HCT116 (cell line): ENCODE measurements at regions not wholly inside any gene's neighbourhood (a gene's known extent, or its start where the extent isn't known, plus 50 kb on each side); places are given as distances from the start of the nearest gene placed in this dataset.

Experiments used
- ATAC-seq: fragments of 200-7000 bp; cut with Tn5 transposase; 2 replicates; pipeline ENCODE4 v1.9.1; 2020; ENCODE audit warnings: mild to moderate bottlenecking, moderate library complexity
- BruUV-seq: library from RNA; stranded (reverse); fragments of 400-500 nt; replicated peaks from 2 replicates; lab custom pipeline; 2021; lab: Mats Ljungman, UMichigan
- CTCF ChIA-PET: fragments of 300-600 bp; sonication (Branson Sonifier 250); formaldehyde crosslinking; loops from one replicate; lab custom pipeline; 2021; ENCODE audit warnings: antibody characterized with exemption; lab: Charles Lee
- POLR2A ChIA-PET: fragments of 300-600, 350-600 bp; sonication (Branson Sonifier 250); formaldehyde crosslinking; loops from one replicate; lab custom pipeline; 2021; ENCODE audit warnings: antibody characterized with exemption; lab: Charles Lee
- RAD21 ChIA-PET, 2 experiments: fragments of 300-600 bp; sonication (Branson Sonifier 250); formaldehyde crosslinking; loops; one replicate each; lab custom pipeline; 2023; ENCODE audit warnings: low total read pairs in 2 of 2; ENCODE audit not compliant: uncharacterized antibody in 2 of 2, unreplicated experiment in 2 of 2, low non-redundant PET in 1 of 2; lab: Charles Lee
- DNase-seq: peaks from one replicate; pipeline ENCODE4 v3.0.0-alpha.2; 2010; ENCODE audit warnings: low read depth, low spot score
- H2AFZ ChIP-seq: fragments of 200-600 bp; shearing (Covaris generic), sonication (generic); 2 replicates; pipeline ENCODE4 v1.6.1; 2017; ENCODE audit warnings: low read depth, mixed run types, mixed read lengths, antibody characterized with exemption, low read length; ENCODE audit not compliant: poor library complexity, severe bottlenecking
- H3K27ac ChIP-seq: 2 replicates; pipeline ENCODE4 v1.5.1; 2012; ENCODE audit warnings: low read depth, low read length
- H3K27me3 ChIP-seq: fragments of 200-600 bp; sonication (generic); 2 replicates; pipeline ENCODE4 v1.6.1; 2016; ENCODE audit warnings: mixed run types, low read length, mixed read lengths; ENCODE audit not compliant: insufficient read depth
- H3K36me3 ChIP-seq, 2 experiments: fragments of 200-500 bp in 1 of 2; fragments of 200-600 bp in 1 of 2; sonication (Bioruptor generic) in 1 of 2; sonication (generic) in 1 of 2; 2 replicates each; pipeline versions ENCODE4 v1.5.1 to v1.6.1; 2014 to 2016; ENCODE audit warnings: low read length in 2 of 2, inconsistent platforms in 1 of 2, mixed read lengths in 1 of 2, mixed run types in 1 of 2; ENCODE audit not compliant: insufficient read depth in 2 of 2, control insufficient read depth in 1 of 2
- H3K4me1 ChIP-seq, 2 experiments: fragments of 200-600 bp in 1 of 2; sonication (generic) in 1 of 2; 2 replicates each; pipeline versions ENCODE4 v1.5.1 to v1.6.1; 2012 to 2017; ENCODE audit warnings: low read length in 2 of 2, inconsistent platforms in 1 of 2, mild to moderate bottlenecking in 1 of 2, mixed read lengths in 1 of 2, mixed run types in 1 of 2, moderate library complexity in 1 of 2; ENCODE audit not compliant: insufficient read depth in 2 of 2, control insufficient read depth in 1 of 2
- H3K4me2 ChIP-seq: fragments of 200-600 bp; sonication (generic); 2 replicates; pipeline ENCODE4 v1.6.1; 2017; ENCODE audit warnings: mixed run types, low read length, mixed read lengths
- H3K4me3 ChIP-seq, 2 experiments: fragments of 200-600 bp in 1 of 2; sonication (generic) in 1 of 2; replicated peaks in 1 of 2; 2 replicates each; pipeline ENCODE4 v1.5.1; 2011 to 2016; ENCODE audit warnings: low read length in 2 of 2, control low read depth in 1 of 2, low read depth in 1 of 2, mild to moderate bottlenecking in 1 of 2, mixed read lengths in 1 of 2, mixed run types in 1 of 2
- H3K79me2 ChIP-seq: fragments of 200-600 bp; sonication (generic); 2 replicates; pipeline ENCODE4 v1.6.1; 2017; ENCODE audit warnings: mild to moderate bottlenecking, mixed run types, low read length, moderate library complexity, mixed read lengths; ENCODE audit not compliant: insufficient read depth
- H3K9ac ChIP-seq: fragments of 200-600 bp; sonication (generic); 2 replicates; pipeline ENCODE4 v1.6.1; 2016; ENCODE audit warnings: low read length, mixed read lengths
- H3K9me2 ChIP-seq: fragments of 200-600 bp; sonication (generic), shearing (Covaris generic); 2 replicates; pipeline ENCODE4 v1.6.1; 2017; ENCODE audit warnings: mixed run types, mild to moderate bottlenecking, moderate library complexity; ENCODE audit not compliant: insufficient read depth
- H3K9me3 ChIP-seq, 2 experiments: fragments of 200-500 bp in 1 of 2; fragments of 200-600 bp in 1 of 2; sonication (Bioruptor generic) in 1 of 2; sonication (generic) in 1 of 2; 2 replicates each; pipeline ENCODE4 v1.6.1; 2014 to 2017; ENCODE audit warnings: low read length in 2 of 2, mixed read lengths in 2 of 2, inconsistent platforms in 1 of 2, low read depth in 1 of 2, mild to moderate bottlenecking in 1 of 2, mixed run types in 1 of 2, moderate library complexity in 1 of 2; ENCODE audit not compliant: control insufficient read depth in 1 of 2, insufficient read depth in 1 of 2
- H4K20me1 ChIP-seq: fragments of 200-600 bp; sonication (generic), shearing (Covaris generic); 2 replicates; pipeline ENCODE4 v1.6.1; 2017; ENCODE audit warnings: mixed run types, mild to moderate bottlenecking, moderate library complexity; ENCODE audit not compliant: insufficient read depth
- CEBPB ChIP-seq: IDR thresholded peaks from 2 replicates; pipeline ENCODE4 v1.6.1; 2012; ENCODE audit warnings: low read depth
- CTCF ChIP-seq, 3 experiments: fragments of 200-600 bp in 1 of 3; sonication (generic) in 1 of 3; IDR thresholded peaks in 2 of 3; conservative IDR thresholded peaks in 1 of 3; 2 replicates each; pipeline ENCODE4 v1.5.1; 2012 to 2017; ENCODE audit warnings: low read depth in 2 of 3, low read length in 2 of 3, antibody characterized with exemption in 1 of 3, borderline replicate concordance in 1 of 3, control low read depth in 1 of 3, mild to moderate bottlenecking in 1 of 3, mixed read lengths in 1 of 3, mixed run types in 1 of 3, moderate library complexity in 1 of 3; ENCODE audit not compliant: insufficient read depth in 1 of 3
- EZH2 ChIP-seq: fragments of 200-600 bp; sonication (generic); IDR thresholded peaks from 2 replicates; pipeline ENCODE4 v1.6.1; 2017; ENCODE audit warnings: antibody characterized with exemption, mixed run types
- EZH2phosphoT487 ChIP-seq: fragments of 200-600 bp; IDR thresholded peaks from 2 replicates; pipeline ENCODE4 v1.6.1; 2018; ENCODE audit warnings: antibody characterized with exemption, borderline replicate concordance
- FOSL1 ChIP-seq: IDR thresholded peaks from 2 replicates; pipeline ENCODE4 v1.6.1; 2012; ENCODE audit warnings: low read depth
- JUND ChIP-seq: IDR thresholded peaks from 2 replicates; pipeline ENCODE4 v1.6.1; 2012
- SIN3A ChIP-seq: IDR thresholded peaks from 2 replicates; pipeline ENCODE4 v1.6.1; 2012; ENCODE audit warnings: low read depth
- SP1 ChIP-seq: IDR thresholded peaks from 2 replicates; pipeline ENCODE4 v1.6.1; 2012; ENCODE audit warnings: low read depth
- ZBTB33 ChIP-seq: IDR thresholded peaks from 2 replicates; pipeline ENCODE4 v1.6.1; 2011; ENCODE audit warnings: mild to moderate bottlenecking, low read length, moderate library complexity; ENCODE audit not compliant: insufficient replicate concordance; ENCODE audit errors: extremely low read depth
- ZNF274 ChIP-seq: fragments of 200-500 bp; sonication (Bioruptor generic); IDR thresholded peaks from 2 replicates; pipeline ENCODE4 v1.6.1; 2014; ENCODE audit warnings: mild to moderate bottlenecking, low read depth, low read length, inconsistent platforms
- intact Hi-C: fragments of 100-400 bp; cut with micrococcal nuclease; formaldehyde crosslinking; loops from 2 replicates; pipeline ENCODE4 v1.10.0; 2022
- TF ChIP-seq, protein P1 (sequence below): IDR thresholded peaks from 2 replicates; pipeline ENCODE4 v1.6.1; 2012

GRCh38 chr3:174347474-174348138, 511.5 kb upstream of the NAALADL2 start:
- BruUV-seq, result no TSS peak
- RAD21 ChIA-PET, result no interaction called here
- no peak overlapping the region for H2AFZ ChIP-seq
- no peak for TF ChIP-seq EZH2phosphoT487
- no peak for TF ChIP-seq JUND
- no peak for TF ChIP-seq EZH2
- no peak for TF ChIP-seq ZNF274
- no peak for TF ChIP-seq SP1
- no peak for TF ChIP-seq SIN3A
- no peak for TF ChIP-seq CEBPB
- TF ChIP-seq, protein P1, sequence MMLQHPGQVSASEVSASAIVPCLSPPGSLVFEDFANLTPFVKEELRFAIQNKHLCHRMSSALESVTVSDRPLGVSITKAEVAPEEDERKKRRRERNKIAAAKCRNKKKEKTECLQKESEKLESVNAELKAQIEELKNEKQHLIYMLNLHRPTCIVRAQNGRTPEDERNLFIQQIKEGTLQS, result no peak
- TF ChIP-seq, all 23 proteins: peak for 0
- Histone ChIP-seq H3K9me3 (no peaks in the 10 kb centered on the region), H3K27ac (no peak overlapping the region), H3K9me2 (no peaks in the 10 kb centered on the region), H3K4me1 (no peaks in the 10 kb centered on the region), H4K20me1 (no peaks in the 10 kb centered on the region), H3K27me3 (no peaks in the 10 kb centered on the region), H3K79me2 (no peaks in the 10 kb centered on the region), H3K4me3 (no peak overlapping the region), H3K4me2 (no peak overlapping the region), H3K9ac (no peak overlapping the region), H3K36me3 (no peaks in the 10 kb centered on the region)
- CTCF ChIA-PET, result no interaction called here
- POLR2A ChIA-PET, result no interaction called here
- no peak for DNase-seq
- intact Hi-C loops, result no loop called here
- ATAC-seq, result no peak

- H3K27ac ChIP-seq, result no peak overlapping the region
- H3K36me3 ChIP-seq, result no peaks in the 10 kb centered on the region
- H4K20me1 ChIP-seq, result no peaks in the 10 kb centered on the region
- ATAC-seq (no peak), DNase-seq (no peak)
- no peak overlapping the region for H3K4me3 ChIP-seq
- no peak overlapping the region for H3K4me2 ChIP-seq
- no peaks in the 10 kb centered on the region for H3K4me1 ChIP-seq
- no peaks in the 10 kb centered on the region for H3K9me3 ChIP-seq
- ChIA-PET POLR2A (no interaction called here), RAD21 (no interaction called here), CTCF (no interaction called here)
- H3K9me2 ChIP-seq, result no peaks in the 10 kb centered on the region
- no peaks in the 10 kb centered on the region for H3K27me3 ChIP-seq
- no peak overlapping the region for H2AFZ ChIP-seq
- H3K9ac ChIP-seq, result no peak overlapping the region
- no TSS peak for BruUV-seq
- intact Hi-C loops, result no loop called here
- H3K79me2 ChIP-seq, result no peaks in the 10 kb centered on the region
- no peak for TF ChIP-seq FOSL1
- no peak for TF ChIP-seq ZBTB33
- no peak for TF ChIP-seq EZH2phosphoT487
- no peak for TF ChIP-seq CTCF (IDR thresholded peaks at IDR 0.05 in 2 of 3, conservative IDR thresholded peaks at IDR 0.05 in 1 of 3; ENCODE audit: borderline replicate concordance in 1 of 3, insufficient read depth in 1 of 3, low read depth in 2 of 3, low read length in 2 of 3)
- TF ChIP-seq, protein P1, result no peak
Observed at GRCh38 chr3:174352227-174352626, 506.9 kb upstream of the NAALADL2 start.
